B cell (primary cell): ENCODE measurements at regions not wholly inside any gene's neighbourhood (a gene's known extent, or its start where the extent isn't known, plus 50 kb on each side); places are given as distances from the start of the nearest gene placed in this dataset.
"Not testable (repeated sequence)": the region's sequence is repeated elsewhere in the genome, so short reads cannot be mapped to it uniquely, and the experiment has no call there.

ENCODE experiments used
- ATAC-seq: fragments of 200-7000 bp; cut with Tn5 transposase; one replicate; pipeline ENCODE4 v1.10.0; 2021; ENCODE audit warnings: low read depth, mild to moderate bottlenecking, moderate number of reproducible peaks, moderate library complexity
- CTCF ChIA-PET: fragments of 350-600 bp; sonication (Branson Sonifier 250); formaldehyde crosslinking; loops from one replicate; lab custom pipeline; 2021; ENCODE audit warnings: antibody characterized with exemption, inconsistent platforms; lab: Charles Lee
- POLR2A ChIA-PET: fragments of 350-600 bp; sonication (Branson Sonifier 250); formaldehyde crosslinking; loops from one replicate; lab custom pipeline; 2021; ENCODE audit warnings: antibody characterized with exemption; lab: Charles Lee
- DNase-seq: peaks from one replicate; pipeline ENCODE4 v3.0.0; 2013
- H2AFZ ChIP-seq: 2 replicates; pipeline ENCODE4 v1.6.1; 2012; ENCODE audit warnings: mild to moderate bottlenecking, low read depth, low read length; ENCODE audit not compliant: insufficient read depth, poor library complexity, severe bottlenecking
- H3K27ac ChIP-seq, 2 donors: 1 replicate in 1 of 2; 2 replicates in 1 of 2; pipeline ENCODE4 v1.5.1; 2012 to 2013; ENCODE audit warnings: low read length in 2 of 2, mild to moderate bottlenecking in 2 of 2, moderate library complexity in 1 of 2
- H3K27me3 ChIP-seq, 4 experiments: fragments of 200-600 bp in 1 of 4; sonication (generic) in 1 of 4; replicated peaks in 1 of 4; 1 replicate in 2 of 4; 2 replicates in 2 of 4; pipeline versions ENCODE4 v1.6.1 to v1.7.0; 2013 to 2016; ENCODE audit warnings: low read length in 3 of 4, mild to moderate bottlenecking in 2 of 4, mixed read lengths in 1 of 4, moderate library complexity in 1 of 4; ENCODE audit not compliant: insufficient read depth in 4 of 4, control insufficient read depth in 3 of 4; ENCODE audit errors: control extremely low read depth in 1 of 4
- H3K36me3 ChIP-seq, 2 experiments: replicated peaks in 1 of 2; 1 replicate in 1 of 2; 2 replicates in 1 of 2; pipeline versions ENCODE4 v1.6.1 to v1.7.1; 2013; ENCODE audit warnings: low read length in 1 of 2; ENCODE audit not compliant: insufficient read depth in 2 of 2, control insufficient read depth in 1 of 2; ENCODE audit errors: control extremely low read depth in 1 of 2, extremely low read depth in 1 of 2
- H3K4me1 ChIP-seq, 2 donors: fragments of 200-600 bp in 1 of 2; sonication (generic) in 1 of 2; 1 replicate in 1 of 2; 2 replicates in 1 of 2; pipeline versions ENCODE4 v1.5.1 to v1.6.1; 2013 to 2017; ENCODE audit warnings: low read length in 2 of 2; ENCODE audit not compliant: control insufficient read depth in 2 of 2, insufficient read depth in 2 of 2
- H3K4me2 ChIP-seq: replicated peaks from 2 replicates; pipeline ENCODE3; 2012; ENCODE audit warnings: mild to moderate bottlenecking, low read depth, low read length; ENCODE audit not compliant: poor library complexity, severe bottlenecking
- H3K4me3 ChIP-seq, 5 experiments: fragments of 200-600 bp in 1 of 5; sonication (generic) in 1 of 5; 1 replicate in 3 of 5; 2 replicates in 2 of 5; pipeline versions ENCODE4 v1.5.1 to v1.7.0; 2011 to 2016; ENCODE audit warnings: low read length in 4 of 5, mild to moderate bottlenecking in 4 of 5, low read depth in 2 of 5, control low read depth in 1 of 5, moderate library complexity in 1 of 5; ENCODE audit not compliant: insufficient read depth in 1 of 5; ENCODE audit errors: control extremely low read depth in 1 of 5, extremely low read depth in 1 of 5
- H3K79me2 ChIP-seq: fragments of 200-600 bp; sonication (generic); one replicate; pipeline ENCODE4 v1.6.0; 2016; ENCODE audit warnings: low read length; ENCODE audit not compliant: control insufficient read depth, insufficient read depth
- H3K9ac ChIP-seq: fragments of 200-600 bp; sonication (generic); 2 replicates; pipeline ENCODE4 v1.6.1; 2017; ENCODE audit warnings: mild to moderate bottlenecking, low read length, moderate library complexity
- H3K9me3 ChIP-seq, 3 donors: one replicate each; pipeline versions ENCODE4 v1.6.1 to v1.7.1; 2013; ENCODE audit warnings: low read length in 2 of 3; ENCODE audit not compliant: control insufficient read depth in 2 of 3, insufficient read depth in 1 of 3; ENCODE audit errors: control extremely low read depth in 1 of 3
- H4K20me1 ChIP-seq: 2 replicates; pipeline ENCODE4 v1.6.0; 2012; ENCODE audit warnings: mild to moderate bottlenecking, low read length; ENCODE audit not compliant: insufficient read depth, control insufficient read depth, poor library complexity, severe bottlenecking
- H3K27ac Mint-ChIP-seq: one replicate; pipeline ENCODE4 v1.8.0; 2021; ENCODE audit warnings: mixed read lengths
- H3K27me3 Mint-ChIP-seq: one replicate; pipeline ENCODE4 v1.8.0; 2021; ENCODE audit warnings: mixed read lengths
- H3K4me1 Mint-ChIP-seq: one replicate; pipeline ENCODE4 v1.8.0; 2021; ENCODE audit warnings: mixed read lengths
- H3K4me3 Mint-ChIP-seq: one replicate; pipeline ENCODE4 v1.8.0; 2021; ENCODE audit warnings: mixed read lengths
- H3K9me3 Mint-ChIP-seq: one replicate; pipeline ENCODE4 v1.8.0; 2022; ENCODE audit warnings: mixed read lengths; ENCODE audit not compliant: insufficient read depth
- WGBS: methylation state at CpG from one replicate; pipeline ENCODE4 v1.1.5; 2013; ENCODE audit warnings: missing lambda C conversion rate; ENCODE audit not compliant: insufficient coverage; 5-methylcytosine and 5-hydroxymethylcytosine counted together
- intact Hi-C: fragments of 100-400 bp; cut with micrococcal nuclease; formaldehyde crosslinking; loops from one replicate; pipeline ENCODE4 v1.10.0; 2022

DNA sequence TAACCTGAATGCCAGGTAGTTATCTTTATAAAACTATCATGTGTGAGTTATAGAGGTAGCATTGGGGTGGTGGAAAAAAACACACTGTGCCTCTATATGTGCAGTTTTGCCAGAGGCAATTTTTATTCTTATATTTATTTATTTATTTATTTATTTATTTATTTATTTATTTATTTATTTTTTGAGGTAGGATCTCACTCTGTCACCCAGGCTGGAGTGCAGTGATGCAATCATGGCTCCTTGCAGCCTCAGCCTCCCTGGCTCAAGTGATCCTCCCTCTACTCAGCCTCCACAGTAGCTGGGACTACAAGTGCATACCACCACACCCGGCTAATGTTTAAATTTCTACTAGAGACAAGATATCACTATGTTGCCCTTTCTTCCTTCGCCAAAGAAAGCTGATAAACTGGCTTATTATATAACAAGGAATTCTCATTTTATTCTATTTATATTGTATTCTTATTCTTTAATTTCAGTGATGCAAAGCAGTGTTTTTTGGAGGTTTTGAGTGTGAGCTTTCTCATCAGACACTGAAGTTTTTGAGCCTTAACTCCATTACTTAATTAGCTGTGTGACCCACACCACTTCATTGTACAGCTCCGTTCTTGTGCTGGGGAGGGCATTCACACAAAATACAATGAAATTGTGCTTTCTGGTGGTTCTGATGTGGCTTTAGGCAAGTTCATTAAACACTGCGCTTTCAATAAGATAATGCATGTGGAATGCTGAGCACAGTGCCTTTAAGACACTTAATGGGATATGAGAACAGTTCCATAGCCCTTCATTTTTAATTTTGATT is 102.9 kb upstream of the TPTE start:
- H3K9me3 ChIP-seq, result peaks cover 4 to 56% (median 6%) of the 10 kb centered on the region in 3 donors
- H3K4me3 Mint-ChIP-seq, result not testable (repeated sequence)

DNA sequence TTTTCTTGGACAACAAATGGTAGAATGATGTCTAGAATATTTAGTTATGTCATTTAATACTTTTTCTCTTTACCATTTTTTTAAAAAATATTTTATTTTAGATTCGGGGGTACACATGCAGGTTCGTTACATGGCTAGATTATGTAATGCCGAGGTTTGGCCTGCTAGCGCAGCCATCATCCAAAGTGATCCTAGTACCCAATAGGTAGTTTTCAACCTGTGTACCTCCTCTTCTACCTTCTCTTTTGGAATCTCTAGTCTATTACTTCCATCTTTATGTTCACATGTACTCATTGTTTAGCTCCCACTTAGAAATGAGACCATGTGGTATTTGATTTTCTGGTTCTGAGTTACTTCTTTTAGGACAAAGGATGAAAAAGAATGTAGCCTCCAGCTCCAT is 100.2 kb upstream of the TPTE start:
- ATAC-seq, H3K4me1 Mint-ChIP-seq, H3K27me3 Mint-ChIP-seq, H3K27me3 ChIP-seq, H4K20me1 ChIP-seq, H3K4me2 ChIP-seq, DNase-seq, H3K9ac ChIP-seq, H3K27ac ChIP-seq, H3K4me1 ChIP-seq, CTCF ChIA-PET, H3K27ac Mint-ChIP-seq, H3K4me3 ChIP-seq, H3K4me3 Mint-ChIP-seq, H3K79me2 ChIP-seq, H2AFZ ChIP-seq, H3K36me3 ChIP-seq, H3K9me3 Mint-ChIP-seq, POLR2A ChIA-PET, intact Hi-C loops: not testable (repeated sequence)
- WGBS, result 72% methylated on average over 4 of the region's 4 CpGs
- peaks cover 5 to 34% (median 9%) of the 10 kb centered on the region in 3 donors for H3K9me3 ChIP-seq

More for the DNA sequence above, 102.9 kb upstream of the TPTE start:
- POLR2A ChIA-PET, H3K27me3 ChIP-seq, H3K27ac ChIP-seq, H3K4me1 Mint-ChIP-seq, intact Hi-C loops, H3K27me3 Mint-ChIP-seq, ATAC-seq, H3K36me3 ChIP-seq, H3K4me1 ChIP-seq, H2AFZ ChIP-seq, H3K4me2 ChIP-seq, H3K79me2 ChIP-seq, H3K27ac Mint-ChIP-seq, H3K9ac ChIP-seq, H3K9me3 Mint-ChIP-seq, H4K20me1 ChIP-seq, CTCF ChIA-PET, DNase-seq, H3K4me3 ChIP-seq: not testable (repeated sequence)
- WGBS, result 78% methylated on average over 3 of the region's 4 CpGs

DNA sequence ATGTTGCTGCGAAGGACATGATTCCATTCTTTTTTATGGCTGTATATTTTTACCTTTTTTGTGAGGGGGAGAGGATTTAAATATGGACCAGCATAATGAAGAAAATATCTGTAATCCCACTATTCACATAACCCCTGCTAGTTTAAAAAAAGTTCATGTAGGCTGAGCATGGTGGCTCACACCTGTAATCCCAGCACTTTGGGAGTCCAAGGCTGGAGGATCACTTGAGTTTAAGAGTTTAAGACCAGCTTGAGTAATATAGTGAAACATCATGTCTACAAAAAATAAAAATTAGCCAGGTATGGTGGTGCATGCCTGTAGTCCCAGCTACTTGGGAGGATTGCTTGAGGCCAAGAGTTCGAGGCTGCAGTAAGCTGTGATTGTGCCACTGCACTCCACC is 99.8 kb upstream of the TPTE start:
- H3K9me3 ChIP-seq, result peaks cover 3 to 35% (median 9%) of the 10 kb centered on the region in 3 donors
- H3K4me1 Mint-ChIP-seq, H3K27me3 ChIP-seq, H3K4me3 Mint-ChIP-seq, H3K9me3 Mint-ChIP-seq, H2AFZ ChIP-seq, H3K4me1 ChIP-seq, H3K27ac Mint-ChIP-seq, intact Hi-C loops, POLR2A ChIA-PET, H3K27me3 Mint-ChIP-seq, H3K4me2 ChIP-seq, DNase-seq, H3K27ac ChIP-seq, ATAC-seq, H3K4me3 ChIP-seq, H3K79me2 ChIP-seq, H3K36me3 ChIP-seq, H4K20me1 ChIP-seq, CTCF ChIA-PET, H3K9ac ChIP-seq: not testable (repeated sequence)
- 38% methylated on average over 1 of the region's 2 CpGs for whole genome bisulfite sequencing
